HG03103 (cell line): ENCODE measurements at regions not wholly inside any gene's neighbourhood (a gene's known extent, or its start where the extent isn't known, plus 50 kb on each side); places are given as distances from the start of the nearest gene placed in this dataset.

Experiments
- ATAC-seq: cut with Tn5 transposase; IDR thresholded peaks from one replicate; pipeline ENCODE4 v1.9.1; 2021; ENCODE audit warnings: low read depth; ENCODE audit not compliant: unreplicated experiment

GRCh38 chr1:5577255-5578040, 414.8 kb downstream of the NPHP4 start:
- no peak for ATAC-seq

DNA sequence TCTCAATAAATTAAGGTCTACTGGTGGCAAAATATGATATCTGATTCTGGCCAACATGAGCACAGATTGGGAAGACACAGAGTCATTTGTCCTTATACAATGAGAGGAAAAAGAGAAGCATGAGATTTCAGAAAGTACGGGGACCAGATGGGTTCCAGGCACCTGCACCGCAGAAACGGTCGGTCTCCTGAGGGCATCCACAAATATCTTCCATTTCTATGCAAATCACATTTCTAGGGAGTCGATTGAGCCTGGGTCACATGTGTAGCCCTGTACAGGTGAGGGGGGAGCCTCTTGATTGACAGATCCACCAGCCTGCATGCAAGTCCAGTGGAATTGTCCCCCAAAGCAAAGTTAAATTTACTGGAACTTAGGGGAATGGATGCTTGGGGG, 415.6 kb downstream of the NPHP4 start:
- ATAC-seq: no peak

DNA sequence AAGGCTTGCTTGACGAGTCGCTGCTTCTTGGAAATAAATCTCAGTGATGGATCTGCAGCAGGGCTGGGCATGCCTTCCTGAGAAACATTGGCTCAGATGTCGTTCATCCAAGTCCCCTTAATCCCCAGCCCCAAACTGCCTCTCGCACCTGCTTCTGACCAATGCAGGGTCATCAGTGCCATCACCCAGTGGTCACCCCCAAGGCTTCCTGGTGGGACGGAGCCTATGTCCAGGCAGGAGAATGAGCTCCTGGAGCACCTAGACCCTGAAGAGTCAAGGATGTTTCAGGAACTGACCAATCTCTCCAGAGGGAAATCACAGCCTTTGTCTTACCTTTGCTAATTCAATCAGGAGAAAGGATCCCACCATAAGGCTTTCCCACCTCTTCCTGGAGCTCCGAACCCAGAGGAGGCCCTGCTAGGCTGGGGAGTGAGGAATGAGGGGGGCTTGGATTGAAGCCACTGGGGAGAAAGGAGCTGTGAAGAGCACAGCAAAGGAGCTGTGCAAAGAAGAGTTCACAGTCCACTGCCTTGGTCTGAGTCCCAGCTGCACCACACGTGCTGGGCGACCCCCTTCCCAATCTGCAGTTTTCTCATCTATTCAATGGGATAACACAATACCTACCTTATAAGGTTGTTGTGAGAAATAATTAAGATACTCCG, 416.1 kb downstream of the NPHP4 start:
- no peak for ATAC-seq

DNA sequence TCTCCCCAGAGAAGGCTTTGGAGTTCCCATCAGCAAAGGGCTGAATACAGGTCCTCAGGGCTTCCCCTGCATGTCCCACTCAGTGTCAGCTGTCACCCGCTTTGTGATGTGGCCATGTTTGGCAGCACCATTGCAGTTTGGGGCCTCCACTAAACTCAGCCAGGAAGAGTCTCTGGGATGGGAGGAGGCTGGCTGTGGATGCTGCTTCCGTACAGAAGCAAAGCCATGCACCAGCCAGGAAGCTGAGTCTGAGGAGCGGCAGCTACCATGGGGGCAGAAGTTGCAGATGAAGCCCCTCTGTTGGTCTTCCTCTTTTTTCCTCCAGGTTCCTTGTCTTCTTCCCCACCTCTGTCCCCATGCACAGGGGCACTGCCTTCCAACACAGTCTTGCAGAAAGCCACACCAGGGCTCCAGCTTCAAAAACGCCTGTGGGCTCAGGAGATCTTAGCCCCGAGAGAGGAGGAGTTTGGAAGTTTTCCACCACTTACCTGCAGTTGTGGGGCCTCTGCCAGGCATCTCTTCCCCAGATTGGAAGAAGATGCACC, 416.8 kb downstream of the NPHP4 start:
- ATAC-seq: no peak

DNA sequence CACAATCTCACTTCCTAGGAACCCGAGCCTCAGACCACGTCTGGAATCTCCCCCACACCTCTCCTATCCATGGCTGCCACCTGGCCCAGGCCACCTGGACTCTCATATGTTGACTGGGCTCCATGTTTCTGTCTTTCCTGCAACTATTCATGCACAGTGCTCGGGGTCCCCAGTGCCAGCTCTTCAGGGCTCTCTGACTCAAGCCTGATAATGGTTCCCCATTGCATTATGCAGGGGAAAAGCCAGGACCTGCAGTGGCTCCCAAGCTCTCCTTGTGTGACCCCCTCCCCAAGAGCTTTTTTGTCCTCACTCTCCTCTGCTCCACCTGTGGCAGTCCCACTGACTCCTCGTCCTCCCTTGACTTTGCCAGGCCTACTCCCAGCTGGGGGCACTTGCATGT, 417.6 kb downstream of the NPHP4 start:
- ATAC-seq: no peak

DNA sequence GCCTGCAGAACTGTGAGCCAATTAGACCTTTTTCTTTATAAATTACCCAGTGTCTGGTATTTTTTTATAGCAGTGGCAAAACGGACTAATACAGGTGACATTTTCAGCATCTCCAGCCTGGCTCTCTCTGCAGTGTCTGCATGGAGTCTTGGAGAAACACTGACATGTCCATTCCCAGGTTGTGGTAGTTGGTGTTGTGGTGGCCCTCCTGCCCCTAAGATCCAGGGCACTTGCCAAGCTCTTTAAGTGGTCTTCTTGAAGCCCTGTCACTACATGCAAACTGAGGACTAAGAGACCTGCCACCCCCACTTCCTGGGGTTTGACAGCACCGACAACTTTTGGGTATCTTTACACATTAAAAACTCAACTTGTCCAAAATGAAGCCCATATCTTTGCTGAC, 419.4 kb downstream of the NPHP4 start:
- ATAC-seq: no peak

DNA sequence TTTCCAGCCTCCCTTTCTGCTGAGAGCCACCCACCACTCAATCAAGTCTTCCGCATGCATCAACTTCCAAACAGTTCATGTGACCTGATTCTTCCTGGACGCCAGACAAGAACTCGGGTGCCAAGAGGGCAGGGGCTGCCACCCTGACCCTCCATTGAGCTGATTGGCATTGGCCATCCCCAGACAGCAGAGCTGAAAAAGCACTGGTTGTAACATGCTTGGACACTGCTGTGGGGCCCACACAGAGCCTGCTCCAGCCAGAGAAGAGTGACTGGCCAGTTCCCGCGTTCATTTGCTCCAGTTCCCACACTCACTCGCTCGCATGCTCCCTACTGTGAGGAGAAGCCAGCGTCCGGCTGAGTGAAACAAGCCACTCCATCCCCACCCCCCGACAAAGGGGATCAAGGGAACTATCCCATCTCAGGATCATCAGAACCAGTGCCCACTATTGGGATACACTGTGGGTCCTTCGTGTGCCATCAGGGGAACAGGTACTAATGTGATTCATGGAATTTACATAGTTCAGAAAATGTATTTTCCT, 420.3 kb downstream of the NPHP4 start:
- no peak for ATAC-seq

GRCh38 chr1:5571438-5571837, 420.8 kb downstream of the NPHP4 start:
- ATAC-seq: no peak

- ATAC-seq: no peak
Measured at GRCh38 chr1:5570931-5571330, 421.3 kb downstream of the NPHP4 start.

- ATAC-seq: no peak
Measured at GRCh38 chr1:5568321-5568720, 423.9 kb downstream of the NPHP4 start.

GRCh38 chr1:5567839-5568238, 424.4 kb downstream of the NPHP4 start:
- ATAC-seq: no peak

DNA sequence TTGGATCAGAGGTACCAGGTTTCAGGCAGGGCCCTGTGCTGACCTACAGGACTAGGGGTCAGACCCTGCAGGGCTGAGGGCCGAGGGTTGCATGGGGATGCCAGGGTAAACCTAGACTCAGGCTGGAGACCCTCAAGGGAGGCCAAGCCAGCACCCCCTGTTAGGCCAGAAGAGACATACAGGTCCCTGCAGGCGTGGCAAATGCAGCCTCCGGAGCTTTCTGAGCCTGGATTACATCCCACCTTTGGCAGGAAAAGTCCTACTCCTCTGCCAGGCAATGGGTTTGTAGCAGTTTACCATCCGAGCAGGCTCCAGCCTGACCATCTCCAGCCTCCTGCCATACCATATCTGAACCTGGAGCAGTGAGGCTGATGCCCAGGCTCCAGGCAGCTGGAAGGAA, 425.3 kb downstream of the NPHP4 start:
- no peak for ATAC-seq

- ATAC-seq: no peak
Measured at GRCh38 chr1:5565281-5566125, 426.7 kb downstream of the NPHP4 start.

DNA sequence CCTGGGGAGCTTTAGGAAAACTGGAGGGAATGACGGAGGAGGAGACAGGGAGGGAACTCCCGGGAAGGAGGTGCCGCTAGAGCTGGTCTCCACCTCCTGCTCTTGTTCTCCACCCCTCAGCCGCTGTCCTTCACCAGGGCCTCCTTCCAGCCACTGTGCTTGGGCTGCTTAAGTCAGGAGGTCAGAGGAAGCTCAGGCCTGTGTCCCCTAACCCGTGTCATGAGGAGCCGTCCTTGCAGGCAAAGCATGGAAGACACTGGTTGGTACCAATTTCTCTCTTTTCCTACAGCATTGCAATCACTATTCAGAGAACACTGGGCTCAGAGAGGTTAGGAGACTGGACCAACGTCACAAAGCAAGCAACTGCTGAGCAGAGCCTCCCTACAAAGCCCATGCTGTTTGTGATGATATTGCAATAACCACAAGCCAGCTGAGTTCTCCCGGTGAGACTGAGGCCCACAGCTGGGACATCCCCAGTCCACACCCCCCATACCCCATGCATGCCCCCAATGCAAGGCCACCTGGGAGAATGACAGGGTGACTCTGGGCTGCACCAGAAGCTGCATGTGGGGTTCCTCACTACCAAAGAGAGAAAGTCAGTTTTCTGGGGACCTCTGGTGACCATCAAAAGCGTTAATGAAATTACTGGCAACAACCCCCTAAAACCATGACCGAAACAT, 427.5 kb downstream of the NPHP4 start:
- no peak for ATAC-seq

DNA sequence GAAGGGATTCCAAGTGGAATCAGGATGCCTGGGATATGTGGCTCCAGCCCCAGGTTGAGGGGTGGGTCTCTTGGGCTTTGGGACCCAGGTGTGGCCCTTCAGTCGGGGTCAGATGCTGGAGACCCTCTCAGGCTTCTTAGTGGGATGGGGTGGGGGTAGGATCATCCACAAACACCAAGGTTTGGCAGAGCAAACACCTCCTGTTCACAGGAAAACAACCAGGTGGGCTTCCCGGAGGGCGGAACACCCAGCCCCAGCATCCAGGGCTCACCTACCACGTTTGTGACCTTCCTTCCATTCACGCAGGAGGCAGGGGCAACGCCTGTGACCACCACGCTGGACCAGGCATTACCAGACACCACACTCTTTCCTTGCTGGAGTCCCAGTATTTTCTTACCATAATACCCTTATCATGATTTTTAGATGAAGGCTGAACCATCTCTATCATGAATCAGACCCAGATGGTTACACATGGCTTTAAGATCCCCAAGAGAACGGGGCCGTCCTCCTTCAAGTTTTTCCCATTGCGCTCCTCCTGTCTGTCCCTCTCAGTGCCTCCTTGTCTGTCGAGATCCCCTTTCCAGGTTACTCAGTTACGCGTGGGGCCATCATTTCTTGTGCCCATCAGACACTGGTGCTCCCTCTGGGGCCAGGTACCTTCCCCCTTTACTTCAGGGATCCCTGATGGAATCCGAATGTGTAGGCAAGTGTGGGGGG, 428.2 kb downstream of the NPHP4 start:
- ATAC-seq: no peak

GRCh38 chr1:5562769-5563168, 429.5 kb downstream of the NPHP4 start:
- ATAC-seq: no peak

DNA sequence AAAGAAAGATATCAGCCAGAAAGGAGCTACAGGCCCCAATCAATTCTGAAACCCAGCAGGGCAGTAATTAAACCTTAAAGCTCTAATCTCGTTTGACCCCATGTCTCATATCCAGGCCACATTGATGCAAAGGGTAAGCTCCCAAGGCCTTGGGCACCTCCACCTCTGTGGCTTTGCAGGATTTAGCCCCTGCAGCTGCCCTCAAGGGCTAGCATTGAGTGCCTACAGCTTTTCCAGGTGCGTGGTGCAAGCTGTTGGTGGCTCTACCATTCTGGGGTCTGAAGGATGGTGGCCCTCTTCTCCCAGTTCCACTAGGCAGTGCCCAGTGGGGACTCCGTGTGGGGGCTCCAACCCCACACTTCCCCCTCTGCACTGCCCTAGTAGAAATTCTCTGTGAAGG, 429.9 kb downstream of the NPHP4 start:
- ATAC-seq: no peak

- ATAC-seq: no peak
Measured at GRCh38 chr1:5559078-5559477, 433.1 kb downstream of the NPHP4 start.

DNA sequence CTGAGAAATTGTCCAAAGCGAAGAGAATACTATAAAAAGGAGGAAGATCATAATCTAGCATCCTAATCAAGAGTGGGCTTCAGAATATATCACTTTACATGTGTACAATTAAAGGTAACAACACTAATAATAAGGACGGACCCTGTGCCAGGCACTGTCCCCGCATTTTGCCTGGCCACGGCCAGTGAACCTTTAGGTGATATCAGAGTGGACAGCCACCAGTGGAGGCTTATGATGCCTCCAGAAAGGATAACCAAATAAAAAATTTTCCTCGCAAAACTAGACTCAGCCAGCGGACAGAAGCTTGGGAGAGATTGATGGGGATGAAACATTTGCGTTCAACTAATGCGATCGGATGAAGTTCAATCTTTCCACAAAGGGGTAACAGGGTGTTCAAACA, 436.4 kb downstream of the NPHP4 start:
- ATAC-seq: no peak

- ATAC-seq: no peak
Measured at GRCh38 chr1:5554784-5555183, 437.4 kb downstream of the NPHP4 start.
